GM18519 (cell line): ENCODE measurements at regions not wholly inside any gene's neighbourhood (a gene's known extent, or its start where the extent isn't known, plus 50 kb on each side); places are given as distances from the start of the nearest gene placed in this dataset.
A peak's percentile ranks its signal among the peaks of the same experiment; 100 is the strongest.

ENCODE experiments used
- ATAC-seq: cut with Tn5 transposase; IDR thresholded peaks from one replicate; pipeline ENCODE4 v1.9.1; 2021; ENCODE audit warnings: mild to moderate bottlenecking, moderate library complexity; ENCODE audit not compliant: unreplicated experiment, low FRiP score

DNA sequence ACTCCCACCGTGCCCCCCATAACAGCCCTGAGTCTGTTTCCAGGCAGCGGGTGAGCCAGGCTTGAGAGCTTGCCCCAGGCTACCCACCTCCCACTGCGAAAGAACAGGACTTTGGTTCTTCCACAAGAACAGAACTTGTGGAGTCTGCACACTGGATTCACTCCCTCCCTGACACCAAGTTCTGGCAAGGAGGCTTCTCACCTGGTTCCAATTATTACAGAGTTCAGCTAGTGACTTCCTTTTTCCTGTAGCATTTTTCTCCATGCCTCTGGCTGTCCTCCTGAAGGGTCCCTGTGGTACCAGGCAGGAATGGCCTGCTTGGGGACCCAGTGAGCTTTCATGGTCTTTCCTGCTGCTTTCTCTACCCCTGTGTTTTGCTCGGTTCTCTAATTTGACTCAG, 208.6 kb upstream of the SFRP2 start:
- ATAC-seq = no peak

DNA sequence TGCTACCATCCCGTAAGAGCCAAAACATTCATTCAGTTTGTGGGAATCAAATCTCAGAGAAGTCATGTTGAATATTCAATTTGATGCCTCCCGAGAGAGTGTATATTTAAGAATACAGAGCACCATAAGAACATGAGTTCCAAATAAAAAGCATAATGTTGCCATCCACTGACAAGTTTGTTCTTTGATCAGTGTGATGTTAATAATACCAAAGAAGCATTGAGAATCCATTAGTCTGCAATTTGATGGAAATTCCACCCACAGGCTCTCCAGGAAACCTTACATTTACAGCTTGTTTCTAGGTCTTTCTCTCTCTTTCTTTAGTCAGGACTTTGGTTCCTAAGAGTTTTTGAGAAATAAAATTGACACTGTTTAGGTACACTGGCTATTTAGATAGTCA, 200.6 kb upstream of the SFRP2 start:
- ATAC-seq = no peak

DNA sequence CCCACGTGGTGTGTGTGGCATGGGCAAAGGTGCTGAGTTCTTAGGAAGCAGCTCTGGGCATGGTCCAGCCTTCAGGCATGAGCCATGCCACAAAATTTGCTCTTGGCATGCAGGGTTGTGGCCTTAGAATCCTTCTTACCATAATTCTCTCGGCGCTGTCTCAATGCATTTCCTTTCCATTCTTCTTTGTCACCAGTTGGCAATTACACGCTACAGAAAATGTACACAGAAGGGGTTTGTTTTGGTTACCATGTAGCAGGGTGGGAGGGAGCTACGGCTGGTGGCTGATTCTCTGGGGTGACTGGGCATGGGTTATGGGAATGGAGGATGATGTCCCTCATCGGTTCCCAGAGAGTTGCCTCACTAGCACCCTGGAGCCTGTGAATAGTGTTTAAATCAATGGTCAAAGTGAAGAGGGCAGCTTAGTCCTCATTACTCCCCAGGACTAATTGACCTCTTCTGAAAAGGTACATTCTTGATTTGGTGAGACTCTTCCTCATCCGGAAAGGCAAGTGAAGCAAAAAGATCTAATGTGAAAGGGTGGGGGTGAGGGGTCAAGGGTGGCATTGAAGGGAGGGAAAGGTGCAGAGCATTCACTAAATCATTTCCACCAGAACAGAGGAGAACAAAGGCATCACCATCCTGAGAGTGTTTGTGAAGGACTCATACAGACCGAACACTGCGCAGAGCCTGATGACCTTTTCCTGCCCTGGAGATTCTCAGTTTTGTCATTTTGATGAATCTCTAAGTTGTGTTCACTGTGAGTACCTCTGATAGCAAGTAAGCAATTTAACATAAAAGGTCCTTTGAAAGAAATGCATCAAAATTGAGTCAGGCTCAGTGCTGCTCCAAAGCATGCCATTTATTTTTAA, 199.8 kb upstream of the SFRP2 start:
- no peak for ATAC-seq

- no peak for ATAC-seq
Observed at GRCh38 chr4:153987291-153987690, 198.4 kb upstream of the SFRP2 start.

DNA sequence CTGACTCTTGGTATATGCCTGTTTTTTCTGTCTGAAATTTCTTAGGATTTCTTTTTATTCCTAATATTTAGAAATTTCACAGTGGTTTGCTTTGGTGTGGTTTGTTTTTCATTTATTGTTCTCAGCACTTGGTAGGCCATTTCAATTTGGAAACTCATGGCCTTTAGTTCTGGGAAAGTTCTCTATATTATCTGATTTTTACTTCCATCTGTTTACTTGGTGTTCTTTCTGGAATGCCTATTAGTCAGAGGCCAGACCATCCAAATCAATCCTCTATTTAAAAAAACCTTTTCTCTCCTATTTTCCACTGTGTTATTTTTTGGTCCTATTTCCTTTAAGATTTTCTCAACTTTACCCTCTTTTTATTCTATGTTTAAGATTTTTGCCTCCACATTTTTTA, 188.1 kb upstream of the SFRP2 start:
- no peak for ATAC-seq

DNA sequence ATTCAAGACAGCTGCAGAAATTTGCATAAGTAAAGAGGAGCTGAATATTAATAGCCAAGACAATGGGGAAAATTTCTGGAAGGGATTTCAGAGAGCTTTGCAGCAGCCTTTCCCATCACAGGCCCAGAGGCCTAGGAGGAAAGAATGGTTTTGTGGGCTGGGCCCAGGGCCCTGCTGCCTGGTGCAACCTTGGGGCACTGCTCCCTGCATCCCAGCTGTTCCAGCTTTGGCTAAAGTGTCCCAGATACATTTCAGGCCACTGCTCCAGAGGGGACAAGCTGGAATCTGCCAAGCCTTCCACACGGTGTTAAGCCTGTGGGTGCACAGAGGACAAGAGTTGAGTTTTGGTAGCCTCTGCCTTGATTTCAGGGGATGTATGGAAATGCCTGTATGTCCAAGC, 185.6 kb upstream of the SFRP2 start:
- no peak for ATAC-seq

DNA sequence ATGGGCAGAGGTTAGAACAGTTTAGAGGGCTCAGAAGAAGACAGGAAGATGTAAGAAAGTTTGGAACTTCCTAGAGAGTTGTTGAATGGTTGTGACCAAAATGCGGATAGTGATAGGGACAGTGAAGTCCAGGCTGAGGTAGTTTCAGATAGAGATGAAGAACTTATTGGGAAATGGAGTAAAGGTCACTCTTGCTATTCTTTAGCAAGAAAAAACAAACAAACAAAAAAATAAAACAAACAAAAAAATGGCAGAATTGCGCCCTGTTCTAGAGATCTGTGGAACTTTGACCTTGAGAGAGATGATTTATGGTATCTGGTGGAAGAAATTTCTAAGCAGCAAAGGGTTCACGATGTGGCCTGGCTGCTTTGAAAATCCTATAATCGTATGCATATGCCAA, 185.1 kb upstream of the SFRP2 start:
- no peak for ATAC-seq

DNA sequence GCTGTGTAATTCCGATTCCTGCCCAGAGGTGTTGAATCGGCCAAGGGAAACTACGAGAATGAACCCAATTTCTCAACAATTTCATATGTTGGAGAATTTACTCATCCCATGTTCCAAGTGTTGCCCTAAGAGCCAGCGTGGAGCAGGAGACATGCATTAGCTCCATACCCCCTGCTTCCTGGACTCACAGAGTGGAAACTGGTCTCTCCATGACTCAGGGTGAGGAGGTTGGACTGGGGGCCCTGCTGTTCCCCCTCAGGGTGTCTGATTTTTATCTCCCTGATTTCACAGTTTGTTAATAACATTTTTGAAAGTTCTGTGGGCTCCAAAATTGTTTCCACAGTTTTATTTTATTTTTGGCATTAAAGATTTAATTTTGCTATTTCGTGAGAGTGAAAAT, 183.0 kb upstream of the SFRP2 start:
- no peak for ATAC-seq

DNA sequence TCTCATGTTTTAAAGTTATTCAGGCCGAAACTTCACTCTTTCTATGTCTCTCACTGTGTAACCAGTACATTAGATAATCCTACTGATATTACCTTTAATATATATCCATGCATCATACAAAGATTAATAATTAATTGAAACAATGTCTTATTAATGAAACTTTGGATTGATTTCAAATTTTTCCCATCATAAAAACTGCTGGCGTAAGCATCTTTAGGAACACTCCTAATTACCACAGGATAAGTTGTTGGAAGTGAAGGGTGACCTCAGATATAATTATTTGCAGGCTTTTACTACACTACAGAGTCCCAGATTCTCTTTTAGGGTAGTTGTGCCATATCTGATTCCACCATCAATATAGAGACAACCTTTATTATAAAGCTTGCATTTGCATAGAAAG, 181.3 kb upstream of the SFRP2 start:
- ATAC-seq = no peak

GRCh38 chr4:153969542-153969941, 180.7 kb upstream of the SFRP2 start:
- ATAC-seq = no peak

DNA sequence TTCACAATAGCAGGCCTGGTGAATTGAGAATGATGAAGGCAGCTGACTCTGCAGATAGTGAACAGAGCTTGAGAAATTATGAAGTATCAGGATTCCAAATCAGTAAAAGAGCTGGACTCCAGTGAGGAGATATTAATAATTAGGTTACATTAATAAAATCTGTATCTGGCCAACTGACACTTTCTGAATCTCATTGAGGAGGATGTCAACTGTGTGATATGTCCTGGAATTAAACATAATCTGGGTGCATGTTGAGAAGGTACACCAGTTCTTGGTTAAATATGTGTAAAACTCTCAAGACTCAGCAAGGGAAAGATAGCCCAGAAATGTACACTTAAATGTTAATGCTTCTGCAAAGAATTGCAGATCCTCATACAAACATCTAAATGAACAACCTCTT, 177.8 kb upstream of the SFRP2 start:
- no peak for ATAC-seq

DNA sequence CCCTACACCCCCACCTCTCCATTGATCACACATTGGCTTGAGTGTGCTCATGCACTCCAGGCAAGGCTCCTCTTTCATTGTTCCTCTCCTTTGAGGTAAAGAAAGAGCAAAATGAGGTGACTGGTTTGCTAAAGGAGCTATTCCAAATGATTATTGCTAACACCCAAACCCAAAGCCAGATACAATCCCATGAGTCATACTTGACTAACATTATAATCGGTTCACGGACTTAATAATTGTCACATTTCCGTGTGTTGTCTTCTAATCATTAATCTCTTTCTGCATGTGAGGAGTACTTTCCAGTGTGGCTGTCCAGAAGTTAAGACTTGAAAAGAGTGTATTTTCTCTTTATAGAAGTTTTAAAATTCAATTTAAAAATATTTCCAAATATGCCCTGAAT, 174.3 kb upstream of the SFRP2 start:
- ATAC-seq = no peak

GRCh38 chr4:153962311-153963039, 173.6 kb upstream of the SFRP2 start:
- ATAC-seq = no peak

DNA sequence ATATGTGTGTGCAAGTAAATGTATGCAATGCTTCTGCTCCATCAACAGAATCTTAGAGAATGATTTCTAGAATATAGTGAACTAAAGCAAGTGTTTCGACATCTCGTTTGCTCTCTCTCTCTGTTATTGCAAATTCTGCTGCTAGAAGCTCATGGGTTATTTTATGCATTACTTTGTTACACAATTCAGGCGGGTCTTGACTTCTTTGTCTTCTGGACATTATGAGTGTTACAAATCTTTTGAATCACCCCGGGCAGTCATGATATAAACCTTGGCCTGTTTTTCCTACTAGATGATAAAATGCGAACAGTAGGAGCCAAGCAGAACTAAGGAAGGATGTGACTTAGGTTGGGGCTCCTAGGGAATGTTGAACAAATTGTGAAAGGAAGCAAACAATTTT, 166.4 kb upstream of the SFRP2 start:
- no peak for ATAC-seq

GRCh38 chr4:153954654-153955053, 165.8 kb upstream of the SFRP2 start:
- no peak for ATAC-seq

DNA sequence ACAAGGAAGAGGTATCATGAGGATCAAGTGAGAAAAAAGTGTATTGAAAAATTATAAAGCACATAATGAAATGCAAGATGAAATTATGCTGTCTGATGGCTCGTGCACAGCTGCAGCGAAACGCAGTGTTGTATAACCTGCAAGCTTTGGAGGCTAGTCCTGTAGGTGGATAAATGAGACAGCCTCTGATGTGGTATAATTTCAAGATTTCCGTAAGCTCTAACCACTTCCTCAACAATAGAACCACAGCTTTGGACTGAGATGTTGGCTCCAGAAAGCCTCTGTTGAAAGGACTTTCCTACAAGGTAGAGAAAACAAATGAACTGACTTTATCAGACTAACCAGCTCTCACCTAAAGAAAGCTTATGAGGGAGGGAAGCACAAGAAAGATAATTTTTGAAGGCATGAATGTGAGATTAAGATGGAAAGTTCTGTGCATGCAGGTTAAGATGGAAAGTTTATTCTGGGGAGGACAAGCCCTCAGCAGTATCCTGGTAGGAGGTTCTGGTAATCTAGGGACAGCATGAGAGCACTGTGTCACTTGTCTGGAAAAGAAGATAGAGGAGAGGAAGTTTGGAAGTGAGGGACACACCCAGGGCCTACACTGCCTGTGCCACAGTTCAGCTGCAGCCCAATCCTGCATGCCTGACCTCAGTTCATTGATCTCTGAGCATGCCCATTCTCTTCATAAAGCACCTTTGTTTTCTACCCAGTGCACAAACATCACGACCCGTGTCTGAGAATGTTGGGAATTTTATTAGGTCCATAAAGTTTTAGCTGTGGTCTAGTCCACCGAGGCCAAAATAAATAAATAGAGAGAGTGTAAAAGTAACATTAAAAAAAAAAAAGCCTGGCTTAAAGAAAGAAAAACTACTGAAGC, 161.5 kb upstream of the SFRP2 start:
- ATAC-seq = peak; percentile 73

DNA sequence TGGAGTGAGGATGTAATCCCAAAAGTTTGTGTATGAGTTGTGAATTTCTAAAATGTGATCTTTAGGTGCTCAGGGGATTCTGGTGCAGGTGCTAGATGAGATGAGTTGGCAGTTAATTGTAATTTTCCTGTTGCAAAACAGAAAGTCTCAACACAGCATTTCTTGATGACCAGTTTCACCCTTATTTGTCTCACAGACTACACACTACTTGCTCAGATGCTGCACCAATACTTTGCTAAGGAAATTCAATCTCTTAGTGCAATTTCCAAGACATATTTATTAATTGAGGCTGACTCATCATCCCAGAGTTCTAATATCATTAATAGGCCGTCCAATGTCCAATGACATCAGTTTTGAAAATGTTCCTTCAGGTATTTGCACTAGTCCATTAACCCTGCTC, 159.2 kb upstream of the SFRP2 start:
- no peak for ATAC-seq

DNA sequence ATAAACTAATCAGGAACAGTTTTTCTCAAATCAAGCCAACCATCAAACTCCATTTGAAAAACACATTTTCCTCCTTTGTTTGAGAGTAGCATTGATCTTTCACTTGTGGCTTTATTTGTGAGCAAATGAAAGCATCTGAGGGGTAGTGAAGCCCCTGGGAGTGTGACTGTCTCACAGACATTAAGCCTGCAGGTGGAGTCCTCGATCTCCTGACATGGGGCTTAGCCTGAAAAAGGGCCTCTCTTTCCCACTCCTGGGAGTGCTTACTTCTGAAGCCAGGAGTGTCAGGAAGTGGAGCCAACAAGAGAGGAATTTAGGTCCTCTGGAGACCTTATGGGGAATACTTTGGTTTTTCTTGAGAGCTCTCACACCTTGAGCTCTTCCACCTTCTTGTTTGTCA, 158.2 kb upstream of the SFRP2 start:
- ATAC-seq = no peak

- no peak for ATAC-seq
Observed at GRCh38 chr4:153945704-153946103, 156.8 kb upstream of the SFRP2 start.

- ATAC-seq = no peak
Observed at GRCh38 chr4:153943738-153944415, 155.0 kb upstream of the SFRP2 start.

DNA sequence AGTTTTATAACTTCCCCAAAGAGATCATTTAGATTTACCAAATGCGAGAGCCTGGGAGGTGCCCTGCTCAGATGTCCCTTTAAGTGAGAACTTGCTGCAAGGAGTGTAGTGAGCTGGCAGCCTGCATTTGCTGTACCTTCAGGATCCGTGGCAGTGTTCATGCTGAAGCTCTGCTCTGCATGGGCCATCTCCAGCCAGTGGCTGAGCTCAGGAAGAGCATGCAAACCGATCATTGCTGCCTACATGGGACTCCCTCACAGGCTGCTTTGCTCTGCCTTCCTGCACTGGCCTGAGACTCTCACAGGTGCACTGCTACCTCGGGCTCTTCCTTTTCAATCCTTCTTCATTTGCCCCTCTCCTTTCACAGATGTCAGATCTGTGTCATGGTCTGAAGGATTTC, 152.0 kb upstream of the SFRP2 start:
- ATAC-seq = no peak
